ENCODE measurements at regions not wholly inside any gene's neighbourhood (a gene's known extent, or its start where the extent isn't known, plus 50 kb on each side); places are given as distances from the start of the nearest gene placed in this dataset.

DNA sequence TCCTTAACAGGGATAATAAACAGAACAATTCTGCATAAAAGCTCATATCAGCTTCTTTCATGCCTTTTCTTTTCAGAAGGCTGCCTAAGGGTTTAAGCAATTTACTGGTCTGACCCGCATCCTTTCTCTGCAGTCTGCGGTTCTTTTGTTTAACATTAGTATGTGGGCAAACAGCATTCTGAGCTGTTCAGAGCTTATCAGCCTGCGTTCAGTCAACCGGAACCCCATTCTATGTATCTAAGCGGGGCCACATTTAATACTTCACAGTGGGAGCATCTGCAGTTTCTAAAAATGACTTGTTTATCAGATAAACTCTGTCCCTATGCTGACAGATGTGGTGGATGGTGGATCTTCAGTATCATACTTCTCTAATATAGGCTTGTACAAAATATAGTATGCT is 758.9 kb upstream of the MMS22L start:
- no peaks in the 10 kb centered on the region for H3K9me3 ChIP-seq (ENCODE audit: control extremely low read depth in 1 of 3, control insufficient read depth in 2 of 3, insufficient read depth in 1 of 3, low read length in 2 of 3)
- no peak overlapping the region for H3K4me2 ChIP-seq (replicated peaks; ENCODE audit: low read depth, low read length, poor library complexity, severe bottlenecking)
- intact Hi-C loops (cut with micrococcal nuclease), result no loop called here
- no peak overlapping the region for H3K4me3 ChIP-seq (ENCODE audit: control extremely low read depth in 1 of 5, extremely low read depth in 1 of 5, insufficient read depth in 1 of 5, low read depth in 2 of 5, low read length in 4 of 5)
- ChIA-PET CTCF (no interaction called here), POLR2A (no interaction called here)
- no peak overlapping the region for H2AFZ ChIP-seq (ENCODE audit: insufficient read depth, low read depth, low read length, poor library complexity, severe bottlenecking)
- DNase-seq, result no peak
- H3K4me1 ChIP-seq (ENCODE audit: control insufficient read depth in 2 of 2, insufficient read depth in 2 of 2, low read length in 2 of 2), result no peaks in the 10 kb centered on the region
- H3K79me2 ChIP-seq (ENCODE audit: control insufficient read depth, insufficient read depth, low read length), result no peaks in the 10 kb centered on the region
- no peaks in the 10 kb centered on the region for H3K27me3 ChIP-seq (replicated peaks in 1 of 4; ENCODE audit: control extremely low read depth in 1 of 4, control insufficient read depth in 3 of 4, insufficient read depth in 4 of 4, low read length in 3 of 4)
- WGBS (ENCODE audit: insufficient coverage), result 68% methylated on average over 3 of the region's 5 CpGs
- H3K9me3 Mint-ChIP-seq (ENCODE audit: insufficient read depth), result no peaks in the 10 kb centered on the region
- no peaks in the 10 kb centered on the region for H3K4me1 Mint-ChIP-seq
- no peaks in the 10 kb centered on the region for H4K20me1 ChIP-seq (ENCODE audit: control insufficient read depth, insufficient read depth, low read length, poor library complexity, severe bottlenecking)
- H3K4me3 Mint-ChIP-seq, result no peak overlapping the region
- no peak for ATAC-seq (ENCODE audit: low read depth)
- TF ChIP-seq, protein P1, sequence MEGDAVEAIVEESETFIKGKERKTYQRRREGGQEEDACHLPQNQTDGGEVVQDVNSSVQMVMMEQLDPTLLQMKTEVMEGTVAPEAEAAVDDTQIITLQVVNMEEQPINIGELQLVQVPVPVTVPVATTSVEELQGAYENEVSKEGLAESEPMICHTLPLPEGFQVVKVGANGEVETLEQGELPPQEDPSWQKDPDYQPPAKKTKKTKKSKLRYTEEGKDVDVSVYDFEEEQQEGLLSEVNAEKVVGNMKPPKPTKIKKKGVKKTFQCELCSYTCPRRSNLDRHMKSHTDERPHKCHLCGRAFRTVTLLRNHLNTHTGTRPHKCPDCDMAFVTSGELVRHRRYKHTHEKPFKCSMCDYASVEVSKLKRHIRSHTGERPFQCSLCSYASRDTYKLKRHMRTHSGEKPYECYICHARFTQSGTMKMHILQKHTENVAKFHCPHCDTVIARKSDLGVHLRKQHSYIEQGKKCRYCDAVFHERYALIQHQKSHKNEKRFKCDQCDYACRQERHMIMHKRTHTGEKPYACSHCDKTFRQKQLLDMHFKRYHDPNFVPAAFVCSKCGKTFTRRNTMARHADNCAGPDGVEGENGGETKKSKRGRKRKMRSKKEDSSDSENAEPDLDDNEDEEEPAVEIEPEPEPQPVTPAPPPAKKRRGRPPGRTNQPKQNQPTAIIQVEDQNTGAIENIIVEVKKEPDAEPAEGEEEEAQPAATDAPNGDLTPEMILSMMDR (IDR thresholded peaks at IDR 0.05), result no peak
- no peak for TF ChIP-seq EZH2 (IDR thresholded peaks at IDR 0.05; ENCODE audit: borderline replicate concordance, insufficient read depth, low read depth, low read length, poor library complexity, severe bottlenecking)
- no peak overlapping the region for H3K27ac ChIP-seq (ENCODE audit: low read length in 2 of 2)
- H3K9ac ChIP-seq (ENCODE audit: low read length), result no peak overlapping the region
- no peak overlapping the region for H3K27ac Mint-ChIP-seq
- H3K36me3 ChIP-seq (replicated peaks in 1 of 2; ENCODE audit: control extremely low read depth in 1 of 2, control insufficient read depth in 1 of 2, extremely low read depth in 1 of 2, insufficient read depth in 2 of 2, low read length in 1 of 2), result no peaks in the 10 kb centered on the region
- no peaks in the 10 kb centered on the region for H3K27me3 Mint-ChIP-seq

DNA sequence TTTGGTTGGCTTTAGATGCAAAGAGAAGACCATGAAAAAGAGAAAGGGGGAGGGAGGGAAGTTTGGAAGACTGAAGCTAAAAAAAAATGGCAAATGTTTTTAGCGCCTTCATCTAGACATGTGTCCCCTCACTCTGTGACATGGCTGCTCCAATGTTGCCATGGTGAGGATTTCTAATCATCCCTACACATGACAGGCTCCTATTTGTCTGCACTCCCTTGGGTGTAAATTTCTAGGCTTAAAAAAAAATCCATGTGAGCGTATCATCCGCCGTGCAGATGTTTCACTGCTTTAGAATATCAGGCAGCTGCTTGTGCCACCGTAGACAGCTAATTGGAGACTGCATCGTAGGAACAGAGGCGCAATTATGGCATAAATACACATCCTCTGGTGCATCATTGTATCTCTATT is 761.1 kb upstream of the MMS22L start:
- no peak overlapping the region for H2AFZ ChIP-seq (ENCODE audit: insufficient read depth, low read depth, low read length, poor library complexity, severe bottlenecking)
- no peaks in the 10 kb centered on the region for H3K9me3 ChIP-seq (ENCODE audit: control extremely low read depth in 1 of 3, control insufficient read depth in 2 of 3, insufficient read depth in 1 of 3, low read length in 2 of 3)
- no peaks in the 10 kb centered on the region for H4K20me1 ChIP-seq (ENCODE audit: control insufficient read depth, insufficient read depth, low read length, poor library complexity, severe bottlenecking)
- H3K27ac ChIP-seq (ENCODE audit: low read length in 2 of 2), result no peak overlapping the region
- H3K4me2 ChIP-seq (replicated peaks; ENCODE audit: low read depth, low read length, poor library complexity, severe bottlenecking), result no peak overlapping the region
- Mint-ChIP-seq H3K9me3 (ENCODE audit: insufficient read depth) (no peaks in the 10 kb centered on the region), H3K4me1 (no peaks in the 10 kb centered on the region), H3K27me3 (no peaks in the 10 kb centered on the region), H3K4me3 (no peak overlapping the region), H3K27ac (no peak overlapping the region)
- TF ChIP-seq, protein P1 (IDR thresholded peaks at IDR 0.05), result no peak
- TF ChIP-seq EZH2 (IDR thresholded peaks at IDR 0.05; ENCODE audit: borderline replicate concordance, insufficient read depth, low read depth, low read length, poor library complexity, severe bottlenecking), result no peak
- CTCF ChIA-PET, result no interaction called here
- H3K9ac ChIP-seq (ENCODE audit: low read length), result no peak overlapping the region
- H3K79me2 ChIP-seq (ENCODE audit: control insufficient read depth, insufficient read depth, low read length), result no peaks in the 10 kb centered on the region
- 95% methylated on average over 4 of the region's 7 CpGs for WGBS (ENCODE audit: insufficient coverage)
- ATAC-seq (ENCODE audit: low read depth) (no peak), DNase-seq (no peak)
- intact Hi-C loops (cut with micrococcal nuclease), result no loop called here
- no peaks in the 10 kb centered on the region for H3K27me3 ChIP-seq (replicated peaks in 1 of 4; ENCODE audit: control extremely low read depth in 1 of 4, control insufficient read depth in 3 of 4, insufficient read depth in 4 of 4, low read length in 3 of 4)
- H3K4me3 ChIP-seq (ENCODE audit: control extremely low read depth in 1 of 5, extremely low read depth in 1 of 5, insufficient read depth in 1 of 5, low read depth in 2 of 5, low read length in 4 of 5), result no peak overlapping the region
- no peaks in the 10 kb centered on the region for H3K4me1 ChIP-seq (ENCODE audit: control insufficient read depth in 2 of 2, insufficient read depth in 2 of 2, low read length in 2 of 2)
- H3K36me3 ChIP-seq (replicated peaks in 1 of 2; ENCODE audit: control extremely low read depth in 1 of 2, control insufficient read depth in 1 of 2, extremely low read depth in 1 of 2, insufficient read depth in 2 of 2, low read length in 1 of 2), result no peaks in the 10 kb centered on the region
- POLR2A ChIA-PET, result no interaction called here

Data from B cell (primary cell).